ENCODE measurements at regions not wholly inside any gene's neighbourhood (a gene's known extent, or its start where the extent isn't known, plus 50 kb on each side); places are given as distances from the start of the nearest gene placed in this dataset.

GRCh38 chr2:153227981-153228380 lies 250.6 kb downstream of the RPRM start:
- H3K4me2 ChIP-seq (ENCODE audit: low read length, poor library complexity, severe bottlenecking) = no peak overlapping the region
- H2AK5ac ChIP-seq (ENCODE audit: low read length, severe bottlenecking) = no peak overlapping the region
- H3K27ac ChIP-seq (ENCODE audit: low read length, poor library complexity, severe bottlenecking) = no peak overlapping the region
- no peak for DNase-seq
- H4K8ac ChIP-seq (ENCODE audit: low read length) = no peak overlapping the region
- no peak overlapping the region for H2BK120ac ChIP-seq (ENCODE audit: low read depth, low read length)
- H3K23ac ChIP-seq (ENCODE audit: low read length in 2 of 2) = no peak overlapping the region
- no peaks in the 10 kb centered on the region for H3K27me3 ChIP-seq (ENCODE audit: control insufficient read depth in 1 of 2, insufficient read depth in 1 of 2, low read length in 2 of 2)
- H3K18ac ChIP-seq (ENCODE audit: low read depth in 1 of 2, low read length in 2 of 2) = no peak overlapping the region
- H4K91ac ChIP-seq (ENCODE audit: low read length) = no peak overlapping the region
- H2BK15ac ChIP-seq (ENCODE audit: low read depth, poor library complexity, severe bottlenecking) = no peak overlapping the region
- H3K9me3 ChIP-seq (ENCODE audit: control insufficient read depth, low read length) = peaks cover 15% of the 10 kb centered on the region
- no peak overlapping the region for H2AFZ ChIP-seq (ENCODE audit: low read depth, low read length)
- no peak overlapping the region for H3K14ac ChIP-seq (ENCODE audit: low read length in 2 of 2)
- no peak overlapping the region for H3K4me3 ChIP-seq (ENCODE audit: insufficient read depth in 1 of 2, low read depth in 1 of 2, low read length in 2 of 2)
- H3K4ac ChIP-seq (ENCODE audit: low read depth in 1 of 2, low read length in 2 of 2) = no peak overlapping the region
- no peak overlapping the region for H3K9ac ChIP-seq (ENCODE audit: low read length)
- H3K36me3 ChIP-seq (ENCODE audit: control insufficient read depth in 1 of 2, insufficient read depth in 2 of 2, low read depth in 1 of 2, low read length in 2 of 2) = no peaks in the 10 kb centered on the region
- H2BK12ac ChIP-seq (ENCODE audit: low read length in 2 of 2) = no peak overlapping the region
- H2BK5ac ChIP-seq (ENCODE audit: low read depth, low read length, poor library complexity, severe bottlenecking) = no peak overlapping the region
- 29% methylated on average over 2 of the region's 2 CpGs for WGBS
- no peaks in the 10 kb centered on the region for H3K4me1 ChIP-seq (ENCODE audit: control insufficient read depth, insufficient read depth, low read depth, low read length)
- no peaks in the 10 kb centered on the region for H3K79me1 ChIP-seq (replicated peaks; ENCODE audit: low read length, poor library complexity, severe bottlenecking)

- Histone ChIP-seq H2BK5ac (ENCODE audit: low read depth, low read length, poor library complexity, severe bottlenecking) (no peak overlapping the region), H3K79me1 (replicated peaks; ENCODE audit: low read length, poor library complexity, severe bottlenecking) (no peaks in the 10 kb centered on the region), H3K4me3 (ENCODE audit: insufficient read depth in 1 of 2, low read depth in 1 of 2, low read length in 2 of 2) (peak overlapping the region in 1 of 2 experiments; percentile 38), H3K14ac (ENCODE audit: low read length in 2 of 2) (no peak overlapping the region), H3K4ac (ENCODE audit: low read depth in 1 of 2, low read length in 2 of 2) (no peak overlapping the region), H2BK120ac (ENCODE audit: low read depth, low read length) (no peak overlapping the region), H3K9me3 (ENCODE audit: control insufficient read depth, low read length) (peaks cover 10% of the 10 kb centered on the region), H3K23ac (ENCODE audit: low read length in 2 of 2) (no peak overlapping the region), H4K91ac (ENCODE audit: low read length) (no peak overlapping the region), H2AFZ (ENCODE audit: low read depth, low read length) (no peak overlapping the region), H3K27ac (ENCODE audit: low read length, poor library complexity, severe bottlenecking) (no peak overlapping the region), H3K4me1 (ENCODE audit: control insufficient read depth, insufficient read depth, low read depth, low read length) (no peaks in the 10 kb centered on the region), H3K27me3 (ENCODE audit: control insufficient read depth in 1 of 2, insufficient read depth in 1 of 2, low read length in 2 of 2) (no peaks in the 10 kb centered on the region), H2BK15ac (ENCODE audit: low read depth, poor library complexity, severe bottlenecking) (no peak overlapping the region), H3K9ac (ENCODE audit: low read length) (no peak overlapping the region), H3K4me2 (ENCODE audit: low read length, poor library complexity, severe bottlenecking) (no peak overlapping the region), H4K8ac (ENCODE audit: low read length) (no peak overlapping the region), H2BK12ac (ENCODE audit: low read length in 2 of 2) (no peak overlapping the region), H3K18ac (ENCODE audit: low read depth in 1 of 2, low read length in 2 of 2) (no peak overlapping the region), H2AK5ac (ENCODE audit: low read length, severe bottlenecking) (no peak overlapping the region), H3K36me3 (ENCODE audit: control insufficient read depth in 1 of 2, insufficient read depth in 2 of 2, low read depth in 1 of 2, low read length in 2 of 2) (peaks cover 0 to 3% of the 10 kb centered on the region in 2 experiments)
- 86% methylated on average over 18 of the region's 27 CpGs for WGBS
- DNase-seq = no peak
Observed at GRCh38 chr2:153222231-153223165, 256.1 kb downstream of the RPRM start.

GRCh38 chr2:153221506-153221905 lies 257.1 kb downstream of the RPRM start:
- H3K4me2 ChIP-seq (ENCODE audit: low read length, poor library complexity, severe bottlenecking) = no peak overlapping the region
- no peak overlapping the region for H3K4ac ChIP-seq (ENCODE audit: low read depth in 1 of 2, low read length in 2 of 2)
- DNase-seq = no peak
- H3K23ac ChIP-seq (ENCODE audit: low read length in 2 of 2) = no peak overlapping the region
- H3K14ac ChIP-seq (ENCODE audit: low read length in 2 of 2) = no peak overlapping the region
- H3K18ac ChIP-seq (ENCODE audit: low read depth in 1 of 2, low read length in 2 of 2) = no peak overlapping the region
- H3K27ac ChIP-seq (ENCODE audit: low read length, poor library complexity, severe bottlenecking) = no peak overlapping the region
- H2AK5ac ChIP-seq (ENCODE audit: low read length, severe bottlenecking) = no peak overlapping the region
- H3K36me3 ChIP-seq (ENCODE audit: control insufficient read depth in 1 of 2, insufficient read depth in 2 of 2, low read depth in 1 of 2, low read length in 2 of 2) = peaks cover 0 to 3% of the 10 kb centered on the region in 2 experiments
- H3K79me1 ChIP-seq (replicated peaks; ENCODE audit: low read length, poor library complexity, severe bottlenecking) = no peaks in the 10 kb centered on the region
- H4K8ac ChIP-seq (ENCODE audit: low read length) = no peak overlapping the region
- H3K4me1 ChIP-seq (ENCODE audit: control insufficient read depth, insufficient read depth, low read depth, low read length) = no peaks in the 10 kb centered on the region
- no peak overlapping the region for H2BK120ac ChIP-seq (ENCODE audit: low read depth, low read length)
- no peak overlapping the region for H3K9ac ChIP-seq (ENCODE audit: low read length)
- H2BK15ac ChIP-seq (ENCODE audit: low read depth, poor library complexity, severe bottlenecking) = no peak overlapping the region
- no peak overlapping the region for H2BK12ac ChIP-seq (ENCODE audit: low read length in 2 of 2)
- no peak overlapping the region for H3K4me3 ChIP-seq (ENCODE audit: insufficient read depth in 1 of 2, low read depth in 1 of 2, low read length in 2 of 2)
- no peaks in the 10 kb centered on the region for H3K27me3 ChIP-seq (ENCODE audit: control insufficient read depth in 1 of 2, insufficient read depth in 1 of 2, low read length in 2 of 2)
- 87% methylated on average over 11 of the region's 11 CpGs for WGBS
- no peak overlapping the region for H2AFZ ChIP-seq (ENCODE audit: low read depth, low read length)
- H4K91ac ChIP-seq (ENCODE audit: low read length) = no peak overlapping the region
- no peak overlapping the region for H2BK5ac ChIP-seq (ENCODE audit: low read depth, low read length, poor library complexity, severe bottlenecking)
- H3K9me3 ChIP-seq (ENCODE audit: control insufficient read depth, low read length) = peaks cover 3% of the 10 kb centered on the region

- Histone ChIP-seq H2AK5ac (ENCODE audit: low read length, severe bottlenecking) (no peak overlapping the region), H2BK5ac (ENCODE audit: low read depth, low read length, poor library complexity, severe bottlenecking) (no peak overlapping the region), H3K79me1 (replicated peaks; ENCODE audit: low read length, poor library complexity, severe bottlenecking) (no peaks in the 10 kb centered on the region), H3K14ac (ENCODE audit: low read length in 2 of 2) (no peak overlapping the region), H2BK12ac (ENCODE audit: low read length in 2 of 2) (no peak overlapping the region), H3K23ac (ENCODE audit: low read length in 2 of 2) (no peak overlapping the region), H3K36me3 (ENCODE audit: control insufficient read depth in 1 of 2, insufficient read depth in 2 of 2, low read depth in 1 of 2, low read length in 2 of 2) (peaks cover 0 to 3% of the 10 kb centered on the region in 2 experiments), H3K4me2 (ENCODE audit: low read length, poor library complexity, severe bottlenecking) (no peak overlapping the region), H3K9ac (ENCODE audit: low read length) (no peak overlapping the region), H3K4ac (ENCODE audit: low read depth in 1 of 2, low read length in 2 of 2) (no peak overlapping the region), H3K27me3 (ENCODE audit: control insufficient read depth in 1 of 2, insufficient read depth in 1 of 2, low read length in 2 of 2) (no peaks in the 10 kb centered on the region), H2BK15ac (ENCODE audit: low read depth, poor library complexity, severe bottlenecking) (no peak overlapping the region), H4K91ac (ENCODE audit: low read length) (no peak overlapping the region), H4K8ac (ENCODE audit: low read length) (no peak overlapping the region), H2AFZ (ENCODE audit: low read depth, low read length) (no peak overlapping the region), H3K9me3 (ENCODE audit: control insufficient read depth, low read length) (no peaks in the 10 kb centered on the region), H3K4me3 (ENCODE audit: insufficient read depth in 1 of 2, low read depth in 1 of 2, low read length in 2 of 2) (no peak overlapping the region), H2BK120ac (ENCODE audit: low read depth, low read length) (no peak overlapping the region), H3K18ac (ENCODE audit: low read depth in 1 of 2, low read length in 2 of 2) (no peak overlapping the region), H3K27ac (ENCODE audit: low read length, poor library complexity, severe bottlenecking) (no peak overlapping the region), H3K4me1 (ENCODE audit: control insufficient read depth, insufficient read depth, low read depth, low read length) (no peaks in the 10 kb centered on the region)
- DNase-seq = no peak
- WGBS = 79% methylated on average over 6 of the region's 9 CpGs
Observed at GRCh38 chr2:153221087-153221486, 257.5 kb downstream of the RPRM start.

All from mesenchymal stem cell (in vitro differentiated cells and primary cell).